ENCODE measurements at regions not wholly inside any gene's neighbourhood (a gene's known extent, or its start where the extent isn't known, plus 50 kb on each side); places are given as distances from the start of the nearest gene placed in this dataset.

GRCh38 chr7:27462575-27463270, 200.0 kb downstream of the HIBADH start:
- no peak for FAIRE-seq

DNA sequence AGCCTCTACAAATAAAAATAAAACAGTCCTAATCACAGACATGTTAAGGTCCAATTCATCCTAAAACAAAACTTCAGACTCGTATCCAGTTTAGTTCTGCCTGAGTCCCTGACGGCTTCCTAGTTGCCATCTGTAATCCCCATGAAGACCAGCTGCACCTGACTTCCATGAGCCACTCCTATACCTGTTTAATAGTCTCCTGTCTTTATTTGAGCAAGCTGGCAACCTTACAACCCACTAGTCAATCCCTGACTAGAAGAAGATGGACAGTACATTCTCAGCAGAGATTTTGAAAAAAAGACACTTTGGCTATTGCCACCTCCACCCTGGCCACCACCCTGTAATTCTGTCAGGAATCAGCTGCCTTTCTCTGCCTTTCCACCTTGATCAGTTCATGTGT, 197.7 kb downstream of the HIBADH start:
- FAIRE-seq: no peak

DNA sequence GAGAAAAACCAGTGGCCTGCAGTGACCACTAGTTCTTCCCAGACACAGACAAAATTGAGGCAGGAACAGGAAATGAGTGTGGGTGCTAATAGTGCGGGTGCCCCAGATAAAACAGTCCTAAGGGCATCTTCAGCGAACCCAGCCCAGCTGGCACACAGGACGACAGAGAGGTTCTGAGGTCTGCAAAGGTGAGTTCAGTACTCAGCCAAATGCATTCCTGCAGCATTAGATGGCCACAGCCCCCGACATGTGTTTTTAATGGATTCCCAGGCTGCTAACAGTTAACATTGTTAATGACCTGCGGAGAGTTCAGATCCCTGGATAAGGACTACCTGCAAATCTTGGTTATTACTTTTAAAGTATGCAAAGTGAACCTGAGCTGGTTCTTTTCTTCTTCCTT, 196.0 kb downstream of the HIBADH start:
- no peak for FAIRE-seq

DNA sequence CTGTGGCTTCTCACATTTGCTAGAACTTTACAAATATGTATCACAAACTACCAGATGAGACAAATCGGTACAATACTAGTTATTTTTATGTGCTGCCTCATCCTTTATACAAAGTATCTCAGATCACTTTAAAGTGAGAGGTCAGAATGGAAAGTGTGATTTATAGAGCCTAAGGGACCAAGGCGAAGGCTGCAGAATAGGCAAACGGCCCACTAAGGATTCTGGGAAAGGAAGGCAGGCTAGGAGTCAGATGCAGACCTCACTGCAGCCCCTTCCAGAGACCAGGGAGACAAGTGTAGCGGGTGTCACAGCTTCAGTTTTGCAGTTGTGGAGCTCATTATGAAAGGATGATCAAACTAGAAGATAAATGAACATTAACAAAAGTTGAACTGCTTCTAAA, 190.6 kb downstream of the HIBADH start:
- no peak for FAIRE-seq

Data from G401.6 (cell line).